MG63 (cell line): ENCODE measurements at regions not wholly inside any gene's neighbourhood (a gene's known extent, or its start where the extent isn't known, plus 50 kb on each side); places are given as distances from the start of the nearest gene placed in this dataset.

Source experiments
- DNase-seq: peaks from one replicate; pipeline ENCODE4 v3.0.0-alpha.2; 2020
- H3K27me3 ChIP-seq: fragments of 250-450 bp; sonication (Bioruptor Pico); 2 replicates; pipeline ENCODE4 v1.5.1; 2020; ENCODE audit warnings: mild to moderate bottlenecking, moderate library complexity
- H3K36me3 ChIP-seq: fragments of 250-450 bp; sonication (Bioruptor Pico); 2 replicates; pipeline ENCODE4 v1.5.1; 2020; ENCODE audit warnings: mild to moderate bottlenecking, moderate library complexity
- H3K4me3 ChIP-seq: fragments of 250-450 bp; sonication (Bioruptor Pico); 2 replicates; pipeline ENCODE4 v1.5.1; 2020; ENCODE audit warnings: mild to moderate bottlenecking, moderate library complexity
- H3K9me3 ChIP-seq: fragments of 250-450 bp; sonication (Bioruptor Pico); 2 replicates; pipeline ENCODE4 v1.5.1; 2020; ENCODE audit warnings: mild to moderate bottlenecking, moderate library complexity

DNA sequence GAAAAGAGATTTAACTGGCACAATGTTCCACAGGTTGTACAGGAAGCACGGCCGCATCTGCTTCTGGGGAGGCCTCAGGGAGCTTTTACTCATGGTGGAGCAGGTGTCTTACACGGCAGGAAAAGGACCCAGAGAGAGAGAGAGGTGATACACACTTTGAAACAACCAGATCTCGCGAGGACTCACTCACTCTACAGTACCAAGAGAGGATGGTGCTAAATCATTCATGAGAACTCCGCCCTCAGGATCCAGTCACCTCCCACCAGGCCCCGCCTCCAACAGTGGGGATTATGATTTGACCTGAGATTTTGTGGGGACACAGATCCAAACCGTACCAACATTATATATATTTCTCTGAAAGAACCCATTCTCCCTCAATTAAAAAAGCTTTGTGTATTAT is 79.7 kb upstream of the DOCK10 start:
- peaks cover 4% of the 10 kb centered on the region; the same call in 1 of the 2 replicates for H3K9me3 ChIP-seq
- no peak overlapping the region for H3K4me3 ChIP-seq
- DNase-seq, result no peak
- no peaks in the 10 kb centered on the region for H3K36me3 ChIP-seq
- no peaks in the 10 kb centered on the region for H3K27me3 ChIP-seq

GRCh38 chr2:225120186-225120585 is 77.9 kb upstream of the DOCK10 start:
- Histone ChIP-seq H3K27me3 (no peaks in the 10 kb centered on the region), H3K4me3 (no peak overlapping the region)
- peak; percentile 78 for DNase-seq

DNA sequence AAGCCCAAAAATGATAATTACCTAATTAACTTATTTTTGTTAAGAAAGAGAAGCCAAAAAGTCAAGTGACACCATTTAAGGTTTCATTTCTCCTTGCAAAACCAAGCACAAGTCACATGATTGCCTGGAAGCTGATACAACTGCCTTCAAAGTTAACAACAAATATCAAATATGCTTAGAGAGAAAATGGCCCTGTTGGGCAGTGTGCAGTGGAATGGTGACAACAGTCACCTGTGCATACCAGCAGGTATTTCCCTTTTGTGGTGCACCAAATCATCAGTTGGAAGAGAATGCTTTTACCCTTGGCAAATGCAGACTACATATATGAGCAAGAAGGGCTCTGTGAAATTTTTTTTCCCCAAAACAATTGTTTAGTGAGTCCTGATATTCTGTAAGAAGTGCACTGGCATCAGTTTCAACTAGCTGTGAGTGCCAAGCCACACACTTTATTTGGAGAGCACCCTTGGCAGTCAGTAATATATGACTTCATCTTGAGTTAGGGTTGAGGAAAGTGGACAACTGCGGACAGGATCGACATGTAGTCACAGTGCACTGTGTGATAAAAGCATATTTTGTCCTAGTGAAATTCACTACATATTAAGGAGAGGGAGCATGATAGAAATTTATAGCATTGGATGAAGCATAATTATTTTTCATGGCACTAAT is 74.9 kb upstream of the DOCK10 start:
- H3K9me3 ChIP-seq, result no peaks in the 10 kb centered on the region
- no peak overlapping the region for H3K4me3 ChIP-seq
- no peaks in the 10 kb centered on the region for H3K36me3 ChIP-seq
- peak; percentile 74 for DNase-seq
- no peaks in the 10 kb centered on the region for H3K27me3 ChIP-seq

More at GRCh38 chr2:225120186-225120585, 77.9 kb upstream of the DOCK10 start:
- Histone ChIP-seq H3K36me3 (no peaks in the 10 kb centered on the region), H3K9me3 (no peaks in the 10 kb centered on the region)

- no peak for DNase-seq
- H3K27me3 ChIP-seq, result no peaks in the 10 kb centered on the region
- H3K4me3 ChIP-seq, result no peak overlapping the region
- H3K9me3 ChIP-seq, result no peaks in the 10 kb centered on the region
- no peaks in the 10 kb centered on the region for H3K36me3 ChIP-seq
Observed at GRCh38 chr2:225114786-225115323, 72.6 kb upstream of the DOCK10 start.

DNA sequence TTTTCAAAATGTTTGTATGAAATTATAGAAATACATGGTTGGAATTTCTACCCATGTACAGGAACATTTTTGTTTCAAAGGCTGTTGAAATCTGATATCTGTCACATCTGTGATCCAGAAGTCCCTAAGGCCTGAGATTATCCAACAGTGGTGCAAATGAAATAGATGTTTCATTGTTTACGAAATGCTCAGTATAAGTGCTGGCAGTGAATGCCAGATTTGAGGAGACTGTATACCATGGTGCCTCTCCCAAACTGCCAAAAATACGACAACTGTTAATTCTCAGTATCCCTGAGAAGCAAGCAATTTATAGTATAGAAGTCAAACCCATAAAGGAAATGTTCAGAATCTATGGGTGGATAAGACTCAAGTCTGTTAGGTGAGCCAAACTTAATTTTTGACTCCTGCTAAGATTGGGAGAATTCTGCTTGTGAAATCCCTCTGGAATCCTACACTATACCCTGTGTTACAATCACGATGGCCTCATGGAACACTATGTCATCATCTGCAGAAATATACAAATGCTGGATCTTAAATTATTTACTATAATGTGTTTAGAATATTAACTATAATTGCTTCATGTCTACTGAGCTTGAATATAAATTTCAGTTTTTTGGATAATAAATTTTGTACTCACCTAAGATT is 71.2 kb upstream of the DOCK10 start:
- no peak for DNase-seq
- Histone ChIP-seq H3K27me3 (no peaks in the 10 kb centered on the region), H3K36me3 (no peaks in the 10 kb centered on the region), H3K9me3 (no peaks in the 10 kb centered on the region), H3K4me3 (no peak overlapping the region)

GRCh38 chr2:225112362-225113126 is 70.3 kb upstream of the DOCK10 start:
- H3K9me3 ChIP-seq, result no peaks in the 10 kb centered on the region
- no peaks in the 10 kb centered on the region for H3K27me3 ChIP-seq
- no peaks in the 10 kb centered on the region for H3K36me3 ChIP-seq
- H3K4me3 ChIP-seq, result no peak overlapping the region
- no peak for DNase-seq

GRCh38 chr2:225108805-225109204 is 66.5 kb upstream of the DOCK10 start:
- H3K27me3 ChIP-seq, result no peaks in the 10 kb centered on the region
- H3K9me3 ChIP-seq, result no peaks in the 10 kb centered on the region
- DNase-seq, result no peak
- no peaks in the 10 kb centered on the region for H3K36me3 ChIP-seq
- H3K4me3 ChIP-seq, result no peak overlapping the region

DNA sequence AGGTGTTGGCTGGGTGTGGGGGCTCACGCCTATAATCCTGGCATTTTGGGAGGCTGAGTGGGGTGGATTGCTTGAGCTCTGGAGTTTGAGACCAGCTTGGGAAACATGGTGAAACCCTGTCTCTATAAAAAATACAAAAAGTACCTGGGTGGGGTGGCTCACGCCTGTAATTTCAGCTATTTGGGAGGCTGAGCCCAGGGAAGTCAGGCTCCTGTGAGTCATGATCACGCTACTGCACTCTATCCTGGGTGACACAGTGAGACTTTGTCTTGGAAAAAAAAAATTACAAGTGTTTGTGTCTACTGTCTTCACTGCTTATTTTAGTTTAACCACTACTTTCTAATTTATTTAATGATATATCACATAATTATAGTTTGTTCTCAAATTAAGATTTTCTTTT is 62.7 kb upstream of the DOCK10 start:
- H3K4me3 ChIP-seq, result no peak overlapping the region
- no peaks in the 10 kb centered on the region for H3K27me3 ChIP-seq
- no peaks in the 10 kb centered on the region for H3K36me3 ChIP-seq
- no peak for DNase-seq
- no peaks in the 10 kb centered on the region for H3K9me3 ChIP-seq

DNA sequence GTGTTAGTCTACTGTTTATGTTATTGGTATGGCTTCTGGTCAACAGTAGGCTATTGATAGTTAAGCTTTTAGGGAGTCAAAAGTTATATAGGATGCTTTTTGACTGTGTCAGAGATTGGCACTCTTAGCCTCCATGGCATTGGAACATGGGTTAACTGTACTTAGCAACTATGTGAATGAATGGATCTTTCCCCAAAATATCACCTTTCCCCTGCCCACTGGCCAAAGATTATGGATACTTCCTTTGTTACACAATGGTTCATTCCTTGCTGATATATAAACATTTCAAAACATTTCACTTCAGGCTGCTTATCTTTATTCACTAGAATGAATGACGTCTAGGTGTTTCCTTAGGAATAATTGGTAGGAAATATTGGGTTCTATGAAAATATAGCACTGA is 62.1 kb upstream of the DOCK10 start:
- DNase-seq, result no peak
- Histone ChIP-seq H3K9me3 (no peaks in the 10 kb centered on the region), H3K4me3 (no peak overlapping the region), H3K27me3 (no peaks in the 10 kb centered on the region), H3K36me3 (no peaks in the 10 kb centered on the region)

DNA sequence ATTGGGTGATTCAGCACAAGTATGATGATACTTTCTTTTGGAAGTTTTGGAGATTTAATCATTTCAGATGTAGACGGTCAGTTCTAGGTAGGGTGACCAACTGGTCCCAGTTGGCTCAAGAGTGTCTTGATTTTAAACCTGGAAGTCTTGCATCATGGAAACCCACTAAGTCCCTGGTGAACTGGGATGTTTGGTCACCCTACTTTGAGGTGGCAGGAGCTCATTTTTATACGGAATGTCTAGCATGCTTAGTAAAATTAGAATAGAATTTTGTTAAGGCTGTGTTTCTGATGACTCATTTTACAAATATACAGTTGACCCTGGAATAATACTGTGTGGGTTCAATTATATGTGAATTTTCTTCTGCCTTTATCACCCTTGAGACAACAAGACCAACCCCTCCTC is 61.5 kb upstream of the DOCK10 start:
- H3K9me3 ChIP-seq, result no peaks in the 10 kb centered on the region
- no peak for DNase-seq

DNA sequence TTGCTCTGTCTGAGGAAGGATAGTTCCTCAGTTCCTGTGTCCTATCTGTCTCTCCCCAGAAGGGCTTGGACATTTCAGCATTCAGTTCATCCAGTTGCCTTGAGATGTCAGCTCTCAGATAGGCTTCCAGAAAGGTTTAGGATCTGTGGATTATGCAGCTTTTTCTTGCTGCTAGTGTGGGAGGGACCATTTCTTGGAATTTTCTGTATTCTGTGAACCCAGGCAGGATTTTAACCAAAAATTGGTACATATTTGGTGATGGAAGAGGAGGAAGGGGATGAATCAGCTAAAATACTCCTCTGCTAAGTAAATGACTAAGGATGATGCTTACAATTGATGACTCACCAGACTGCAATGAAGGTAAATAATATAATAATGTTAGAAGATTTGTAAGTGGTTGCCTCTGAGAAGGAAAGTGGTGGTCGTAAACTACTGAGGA is 58.6 kb upstream of the DOCK10 start:
- no peaks in the 10 kb centered on the region for H3K9me3 ChIP-seq
- no peaks in the 10 kb centered on the region for H3K36me3 ChIP-seq
- H3K27me3 ChIP-seq, result no peaks in the 10 kb centered on the region
- H3K4me3 ChIP-seq, result no peak overlapping the region
- no peak for DNase-seq

More for the DNA sequence above, 61.5 kb upstream of the DOCK10 start:
- H3K4me3 ChIP-seq, result no peak overlapping the region
- H3K36me3 ChIP-seq, result no peaks in the 10 kb centered on the region
- H3K27me3 ChIP-seq, result no peaks in the 10 kb centered on the region

- H3K4me3 ChIP-seq, result no peak overlapping the region
- H3K9me3 ChIP-seq, result no peaks in the 10 kb centered on the region
- H3K27me3 ChIP-seq, result no peaks in the 10 kb centered on the region
- no peaks in the 10 kb centered on the region for H3K36me3 ChIP-seq
- DNase-seq, result no peak
Observed at GRCh38 chr2:225100269-225100668, 58.0 kb upstream of the DOCK10 start.

GRCh38 chr2:225097035-225097434 is 54.8 kb upstream of the DOCK10 start:
- H3K9me3 ChIP-seq, result no peaks in the 10 kb centered on the region
- no peak for DNase-seq
- no peak overlapping the region for H3K4me3 ChIP-seq
- H3K27me3 ChIP-seq, result no peaks in the 10 kb centered on the region
- H3K36me3 ChIP-seq, result no peaks in the 10 kb centered on the region
